ENCODE measurements at regions not wholly inside any gene's neighbourhood (a gene's known extent, or its start where the extent isn't known, plus 50 kb on each side); places are given as distances from the start of the nearest gene placed in this dataset.
"Not testable (repeated sequence)": the region's sequence is repeated elsewhere in the genome, so short reads cannot be mapped to it uniquely, and the experiment has no call there.

DNA sequence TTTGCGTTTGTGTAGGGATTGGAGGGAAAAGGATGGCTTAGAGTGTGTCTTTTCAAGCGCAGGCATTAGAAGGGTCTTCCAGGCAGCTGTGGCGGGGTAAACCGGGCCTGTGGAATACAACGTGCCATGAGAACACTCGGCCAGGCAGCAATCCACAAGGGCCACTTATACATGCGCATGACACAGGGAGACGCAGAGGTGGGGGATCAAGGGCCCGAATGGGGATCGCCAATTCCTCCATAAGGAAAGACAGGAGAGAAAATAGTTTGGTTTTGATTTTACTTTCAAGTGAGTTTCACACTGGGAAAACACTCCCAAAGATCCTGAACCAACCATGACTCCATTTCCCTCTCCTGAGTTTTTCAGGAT is 71.6 kb downstream of the SPRING1 start:
- Histone ChIP-seq H3K36me3 (no peaks in the 10 kb centered on the region), H3K4me1 (ENCODE audit: control insufficient read depth in 1 of 2, insufficient read depth in 1 of 2, low read depth in 1 of 2, low read length in 1 of 2) (peaks cover 0 to 6% of the 10 kb centered on the region in 2 experiments), H3K9me3 (no peaks in the 10 kb centered on the region), H3K4me3 (ENCODE audit: low read depth in 1 of 2, low read length in 1 of 2) (no peak overlapping the region), H3K27ac (no peak overlapping the region), H3K27me3 (no peaks in the 10 kb centered on the region)
- TF ChIP-seq, protein P1, sequence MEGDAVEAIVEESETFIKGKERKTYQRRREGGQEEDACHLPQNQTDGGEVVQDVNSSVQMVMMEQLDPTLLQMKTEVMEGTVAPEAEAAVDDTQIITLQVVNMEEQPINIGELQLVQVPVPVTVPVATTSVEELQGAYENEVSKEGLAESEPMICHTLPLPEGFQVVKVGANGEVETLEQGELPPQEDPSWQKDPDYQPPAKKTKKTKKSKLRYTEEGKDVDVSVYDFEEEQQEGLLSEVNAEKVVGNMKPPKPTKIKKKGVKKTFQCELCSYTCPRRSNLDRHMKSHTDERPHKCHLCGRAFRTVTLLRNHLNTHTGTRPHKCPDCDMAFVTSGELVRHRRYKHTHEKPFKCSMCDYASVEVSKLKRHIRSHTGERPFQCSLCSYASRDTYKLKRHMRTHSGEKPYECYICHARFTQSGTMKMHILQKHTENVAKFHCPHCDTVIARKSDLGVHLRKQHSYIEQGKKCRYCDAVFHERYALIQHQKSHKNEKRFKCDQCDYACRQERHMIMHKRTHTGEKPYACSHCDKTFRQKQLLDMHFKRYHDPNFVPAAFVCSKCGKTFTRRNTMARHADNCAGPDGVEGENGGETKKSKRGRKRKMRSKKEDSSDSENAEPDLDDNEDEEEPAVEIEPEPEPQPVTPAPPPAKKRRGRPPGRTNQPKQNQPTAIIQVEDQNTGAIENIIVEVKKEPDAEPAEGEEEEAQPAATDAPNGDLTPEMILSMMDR (IDR thresholded peaks at IDR 0.05): no peak

DNA sequence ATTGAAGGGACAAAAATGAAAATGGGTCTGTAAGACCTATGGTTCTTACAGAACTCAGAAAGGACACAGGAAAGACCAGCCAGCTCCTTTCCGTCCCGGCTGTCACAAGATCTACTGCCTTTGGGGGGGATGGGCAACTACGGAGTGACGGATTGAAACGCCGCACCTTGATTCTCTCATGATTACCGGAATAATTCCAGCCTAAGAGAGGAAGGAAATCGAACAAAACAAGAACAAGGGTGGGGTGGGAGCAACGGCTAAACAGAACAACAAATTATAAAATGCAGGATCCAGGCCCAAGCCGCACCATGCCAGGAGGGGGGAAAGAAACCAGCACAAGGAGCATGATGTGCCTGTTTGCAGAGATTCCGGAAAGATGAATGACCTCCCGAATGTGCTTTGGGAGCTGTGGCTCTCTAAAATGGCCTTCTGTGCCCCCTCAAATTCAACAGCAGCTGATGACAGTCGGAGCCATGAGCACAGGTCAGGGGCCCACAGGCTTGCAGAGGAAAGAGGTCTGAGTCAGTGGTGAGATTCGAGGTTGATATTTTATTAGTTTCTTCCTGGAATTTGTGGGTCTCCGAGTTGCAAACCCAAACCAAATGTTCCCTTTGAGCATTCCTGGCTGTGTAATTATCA is 72.1 kb downstream of the SPRING1 start:
- no peaks in the 10 kb centered on the region for H3K36me3 ChIP-seq
- H3K4me1 ChIP-seq (ENCODE audit: control insufficient read depth in 1 of 2, insufficient read depth in 1 of 2, low read depth in 1 of 2, low read length in 1 of 2): peaks cover 0 to 6% of the 10 kb centered on the region in 2 experiments
- no peak overlapping the region for H3K27ac ChIP-seq
- H3K4me3 ChIP-seq (ENCODE audit: low read depth in 1 of 2, low read length in 1 of 2): no peak overlapping the region
- TF ChIP-seq, protein P1 (IDR thresholded peaks at IDR 0.05): no peak
- no peaks in the 10 kb centered on the region for H3K27me3 ChIP-seq
- H3K9me3 ChIP-seq: no peaks in the 10 kb centered on the region

DNA sequence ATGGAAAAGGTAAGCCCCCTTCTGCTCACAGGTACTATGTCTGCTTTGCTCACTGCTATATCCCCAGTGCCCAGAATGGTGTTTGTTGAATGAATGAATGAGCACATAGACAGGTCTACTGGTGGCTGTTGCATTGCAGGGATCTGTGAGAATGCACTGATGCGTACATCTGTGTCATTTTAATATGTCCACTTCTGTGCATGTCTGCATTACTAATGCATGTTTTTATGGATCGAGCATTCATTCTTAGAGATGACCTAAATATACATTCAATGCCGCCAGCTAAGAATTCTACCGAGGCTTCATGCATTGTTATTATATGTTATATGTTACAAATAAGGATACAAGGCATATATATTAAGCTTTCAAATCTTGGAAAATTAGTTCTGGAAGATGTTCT is 73.8 kb downstream of the SPRING1 start:
- Histone ChIP-seq H3K27ac (no peak overlapping the region), H3K4me3 (ENCODE audit: low read depth in 1 of 2, low read length in 1 of 2) (no peak overlapping the region), H3K36me3 (no peaks in the 10 kb centered on the region), H3K4me1 (ENCODE audit: control insufficient read depth in 1 of 2, insufficient read depth in 1 of 2, low read depth in 1 of 2, low read length in 1 of 2) (peaks cover 0 to 6% of the 10 kb centered on the region in 2 experiments), H3K9me3 (no peaks in the 10 kb centered on the region), H3K27me3 (no peaks in the 10 kb centered on the region)
- TF ChIP-seq, protein P1 (IDR thresholded peaks at IDR 0.05): no peak

DNA sequence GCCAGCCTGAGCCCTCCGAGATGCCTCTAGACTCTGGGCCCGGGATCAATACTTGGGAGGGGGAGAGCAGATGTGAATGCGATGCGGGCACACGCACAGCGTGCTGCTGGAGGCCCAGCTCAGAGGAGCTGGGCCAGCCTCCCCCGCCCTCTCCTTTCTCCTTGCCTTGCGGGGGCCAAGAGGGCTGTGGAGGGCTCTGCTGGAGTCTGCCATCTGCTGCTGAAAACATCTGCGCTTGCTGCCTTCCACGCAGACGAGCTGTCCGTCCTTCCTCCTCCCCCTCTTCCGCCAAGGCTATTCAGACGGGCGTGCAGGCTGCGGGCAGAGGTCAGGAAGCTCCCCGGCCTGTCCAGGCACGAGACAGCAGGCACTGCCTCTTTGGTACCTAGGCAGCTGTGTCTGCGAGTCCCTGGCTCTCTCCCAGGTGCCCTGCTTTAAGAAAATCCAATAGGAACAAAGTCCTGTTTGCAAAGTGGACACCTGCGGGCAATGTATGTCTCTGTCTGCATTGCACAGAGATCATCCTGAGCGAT is 75.2 kb downstream of the SPRING1 start:
- H3K4me1 ChIP-seq (ENCODE audit: control insufficient read depth in 1 of 2, insufficient read depth in 1 of 2, low read depth in 1 of 2, low read length in 1 of 2): peaks cover 0 to 6% of the 10 kb centered on the region in 2 experiments
- TF ChIP-seq, protein P1 (IDR thresholded peaks at IDR 0.05): no peak
- no peak overlapping the region for H3K4me3 ChIP-seq (ENCODE audit: low read depth in 1 of 2, low read length in 1 of 2)

DNA sequence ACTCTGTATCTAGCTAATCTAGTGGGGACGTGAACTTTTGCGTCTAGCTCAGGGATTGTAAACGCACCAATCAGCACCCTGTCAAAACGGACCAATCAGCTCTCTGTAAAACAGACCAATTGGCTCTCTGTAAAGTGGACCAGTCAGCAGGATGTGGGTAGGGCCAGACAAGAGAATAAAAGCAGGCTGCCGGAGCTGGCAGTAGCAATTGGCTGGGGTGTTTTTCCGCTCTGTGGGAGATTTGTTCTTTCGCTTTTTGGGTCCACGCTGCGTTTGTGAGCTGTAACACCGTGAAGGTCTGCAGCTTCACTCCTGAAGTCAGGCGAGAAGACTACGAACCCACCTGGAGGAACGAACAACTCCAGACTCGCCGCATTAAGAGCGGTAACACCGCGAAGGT is 76.5 kb downstream of the SPRING1 start:
- Histone ChIP-seq H3K9me3 (no peaks in the 10 kb centered on the region), H3K36me3 (no peaks in the 10 kb centered on the region), H3K27me3 (no peaks in the 10 kb centered on the region), H3K4me3 (ENCODE audit: low read depth in 1 of 2, low read length in 1 of 2) (no peak overlapping the region), H3K27ac (no peak overlapping the region), H3K4me1 (ENCODE audit: control insufficient read depth in 1 of 2, insufficient read depth in 1 of 2, low read depth in 1 of 2, low read length in 1 of 2) (peaks cover 0 to 6% of the 10 kb centered on the region in 2 experiments)
- TF ChIP-seq, protein P1 (IDR thresholded peaks at IDR 0.05): no peak

More for the DNA sequence above, 75.2 kb downstream of the SPRING1 start:
- no peaks in the 10 kb centered on the region for H3K36me3 ChIP-seq
- no peaks in the 10 kb centered on the region for H3K27me3 ChIP-seq
- no peaks in the 10 kb centered on the region for H3K9me3 ChIP-seq
- no peak overlapping the region for H3K27ac ChIP-seq

DNA sequence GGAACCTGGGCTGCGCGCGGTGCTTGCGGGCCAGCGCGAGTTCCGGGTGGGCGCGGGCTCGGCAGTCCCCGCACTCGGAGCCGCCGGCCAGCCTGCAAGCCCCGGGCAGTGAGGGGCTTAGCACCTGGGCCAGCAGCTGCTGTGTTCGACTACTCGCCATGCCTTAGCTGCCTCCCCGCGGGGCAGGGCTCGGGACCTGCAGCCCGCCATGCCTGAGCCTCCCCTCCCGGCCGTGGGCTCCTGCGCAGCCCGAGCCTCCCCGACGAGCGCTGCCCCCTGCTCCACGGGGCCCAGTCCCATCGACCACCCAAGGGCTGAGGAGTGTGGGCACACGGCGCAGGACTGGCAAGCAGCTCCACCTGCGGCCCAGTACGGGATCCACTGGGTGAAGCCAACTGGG is 77.1 kb downstream of the SPRING1 start:
- not testable (repeated sequence) for H3K27ac ChIP-seq; H3K27me3 ChIP-seq; H3K4me3 ChIP-seq (ENCODE audit: low read depth in 1 of 2, low read length in 1 of 2); H3K36me3 ChIP-seq; H3K4me1 ChIP-seq (ENCODE audit: control insufficient read depth in 1 of 2, insufficient read depth in 1 of 2, low read depth in 1 of 2, low read length in 1 of 2); H3K9me3 ChIP-seq

Measured in neutrophil (primary cell).